GM21528 (cell line): ENCODE measurements at regions not wholly inside any gene's neighbourhood (a gene's known extent, or its start where the extent isn't known, plus 50 kb on each side); places are given as distances from the start of the nearest gene placed in this dataset.
"Not testable (repeated sequence)": the region's sequence is repeated elsewhere in the genome, so short reads cannot be mapped to it uniquely, and the experiment has no call there.

ENCODE experiments used
- ATAC-seq: cut with Tn5 transposase; IDR thresholded peaks from one replicate; pipeline ENCODE4 v1.9.1; 2021; ENCODE audit warnings: mild to moderate bottlenecking, moderate library complexity; ENCODE audit not compliant: unreplicated experiment, low FRiP score

- ATAC-seq = no peak
Observed at GRCh38 chr7:82625377-82625776, 181.8 kb upstream of the CACNA2D1 start.

DNA sequence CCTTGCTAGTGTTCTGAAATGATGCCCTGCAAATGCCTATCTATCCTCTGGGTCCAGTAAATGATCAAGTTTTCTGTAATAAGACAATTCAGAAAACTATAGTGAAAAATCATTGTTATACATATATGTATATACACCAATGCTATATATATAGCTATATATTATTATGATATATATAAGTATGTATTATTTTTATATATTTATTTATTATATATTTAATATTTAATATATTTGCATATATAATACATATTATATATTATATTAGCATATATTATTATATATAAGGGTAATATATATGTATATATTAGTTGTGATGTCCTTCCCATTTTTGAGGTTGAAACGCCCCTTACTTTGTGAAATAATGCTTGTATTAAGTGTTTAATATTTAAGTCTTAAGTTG lies 181.4 kb upstream of the CACNA2D1 start:
- ATAC-seq = no peak

GRCh38 chr7:82624337-82624736 lies 180.8 kb upstream of the CACNA2D1 start:
- ATAC-seq = no peak

DNA sequence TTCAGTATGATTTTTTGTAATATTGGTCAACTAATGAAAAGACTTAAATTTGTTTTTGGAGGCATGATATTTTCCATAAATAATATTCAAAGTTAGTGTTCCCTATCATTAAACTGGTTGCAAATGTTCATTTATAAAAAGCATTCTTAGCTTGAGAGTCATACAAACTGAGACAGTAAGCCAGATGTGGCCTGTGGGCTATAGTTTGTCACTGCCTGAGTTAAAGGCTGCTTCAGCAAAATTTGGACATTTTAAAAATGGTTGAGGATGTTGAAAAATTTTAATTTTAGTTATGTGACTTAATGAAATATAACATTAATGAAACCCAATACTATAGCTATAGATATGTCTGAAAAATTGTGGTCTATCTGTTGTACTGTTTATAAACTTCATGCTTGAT lies 180.2 kb upstream of the CACNA2D1 start:
- ATAC-seq = no peak

DNA sequence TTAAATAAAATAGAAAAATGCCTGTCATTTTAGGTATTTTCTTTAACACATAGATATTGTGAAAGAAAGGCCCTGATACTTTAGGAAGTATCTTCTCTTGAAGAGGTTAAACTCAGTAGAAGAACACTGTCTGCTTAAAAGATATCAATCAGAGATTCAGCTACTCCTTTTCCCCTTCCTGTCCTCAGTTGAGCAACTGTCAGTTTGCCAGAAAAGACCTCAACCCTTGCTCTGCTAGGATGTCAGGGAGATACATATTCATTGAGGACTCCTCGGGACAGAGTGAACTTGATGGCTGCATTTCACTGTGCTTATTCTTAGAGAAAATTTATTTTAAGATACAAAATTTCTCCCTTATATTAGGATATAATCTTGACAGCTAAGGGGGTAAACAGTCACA lies 173.6 kb upstream of the CACNA2D1 start:
- no peak for ATAC-seq

DNA sequence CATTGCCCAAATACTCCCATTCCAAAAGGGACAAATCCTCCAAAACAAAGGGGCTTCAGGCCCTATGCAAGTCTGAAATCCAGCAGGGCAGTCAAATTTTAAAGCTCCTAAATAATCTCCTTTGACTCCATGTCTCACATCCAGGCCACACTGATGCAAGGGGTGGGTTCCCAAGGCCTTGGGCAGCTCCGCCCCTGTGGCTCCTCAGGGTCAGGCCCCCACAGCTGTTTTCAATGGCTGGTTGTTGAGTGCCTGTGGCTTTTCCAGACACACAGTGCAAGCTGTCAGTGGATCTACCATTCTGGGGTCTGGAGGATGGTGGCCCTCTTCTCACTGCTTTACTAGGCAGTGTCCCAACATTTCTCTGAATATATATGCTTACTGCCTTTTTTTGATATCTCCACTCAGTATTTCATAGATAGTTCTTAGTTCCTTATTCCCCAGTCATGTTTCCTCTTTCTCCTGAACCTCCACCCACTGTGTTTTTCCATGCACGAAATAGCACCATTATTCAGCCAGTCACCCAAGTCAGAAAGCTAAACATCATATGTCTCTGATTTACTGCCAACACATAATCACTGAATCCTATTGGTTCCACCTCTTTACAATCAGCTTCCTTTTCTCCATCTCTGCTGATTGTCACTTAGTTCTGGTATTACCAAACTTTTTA lies 172.6 kb upstream of the CACNA2D1 start:
- no peak for ATAC-seq

DNA sequence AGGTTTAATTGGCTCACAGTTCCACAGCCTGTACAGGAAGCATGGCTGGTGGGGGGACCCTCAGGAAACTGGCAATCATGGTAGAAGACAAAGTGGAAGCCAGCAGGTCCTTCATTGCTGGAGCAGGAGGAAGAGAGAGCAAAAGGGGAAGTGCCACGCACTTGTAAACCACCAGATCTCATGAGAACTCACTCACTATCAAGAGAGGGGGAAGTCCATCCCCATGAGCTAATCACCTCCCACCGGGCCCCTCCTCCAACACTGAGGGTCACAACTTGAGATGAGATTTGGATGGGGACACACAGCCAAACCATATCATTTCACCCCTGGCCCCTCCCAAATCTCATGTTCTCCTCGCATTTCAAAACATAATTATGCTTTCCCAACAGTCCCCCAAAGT lies 171.9 kb upstream of the CACNA2D1 start:
- no peak for ATAC-seq

GRCh38 chr7:82609746-82610145 lies 166.2 kb upstream of the CACNA2D1 start:
- ATAC-seq = no peak

GRCh38 chr7:82605247-82605864 lies 161.8 kb upstream of the CACNA2D1 start:
- ATAC-seq = no peak

GRCh38 chr7:82602066-82602465 lies 158.5 kb upstream of the CACNA2D1 start:
- ATAC-seq = no peak

GRCh38 chr7:82600531-82600930 lies 157.0 kb upstream of the CACNA2D1 start:
- ATAC-seq = no peak

- no peak for ATAC-seq
Observed at GRCh38 chr7:82599895-82600294, 156.3 kb upstream of the CACNA2D1 start.

DNA sequence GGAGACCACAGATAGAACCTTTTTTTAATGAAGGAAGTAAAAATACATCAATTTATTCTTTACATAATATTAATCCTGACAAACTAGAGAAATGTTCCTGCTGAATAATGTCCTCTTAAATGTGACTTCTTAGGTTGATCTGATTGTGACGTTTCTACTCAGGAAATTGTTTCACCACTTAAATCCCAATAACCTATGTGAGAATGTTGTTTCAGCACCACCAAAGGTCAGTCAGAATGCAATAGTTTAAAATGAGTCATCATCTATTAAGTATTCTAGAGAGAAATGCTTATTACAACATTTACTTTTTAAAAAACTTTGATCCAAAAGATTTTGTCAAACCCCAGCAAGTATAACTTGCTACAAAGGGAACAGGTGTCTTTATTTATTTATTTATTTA lies 155.4 kb upstream of the CACNA2D1 start:
- no peak for ATAC-seq

- ATAC-seq = not testable (repeated sequence)
Observed at GRCh38 chr7:82595795-82596194, 152.2 kb upstream of the CACNA2D1 start.

DNA sequence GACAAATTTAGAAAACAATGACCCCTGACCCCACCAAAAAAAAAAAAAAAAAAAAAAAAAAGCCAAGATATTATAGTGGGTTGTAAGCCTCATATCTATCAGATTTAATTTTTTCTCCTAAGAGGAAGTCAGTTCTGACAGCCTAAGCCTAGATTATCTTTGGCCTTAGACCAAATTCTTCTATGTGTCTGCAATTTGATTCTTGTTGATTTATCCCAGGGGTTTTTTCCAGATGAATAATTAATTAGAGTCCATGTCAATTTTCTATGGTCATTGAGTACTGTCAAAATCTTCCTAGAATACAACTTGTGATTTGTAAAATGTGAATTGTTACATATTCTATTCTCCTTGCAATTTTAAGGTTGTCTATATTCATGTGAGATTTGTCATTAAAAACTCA lies 151.6 kb upstream of the CACNA2D1 start:
- no peak for ATAC-seq

DNA sequence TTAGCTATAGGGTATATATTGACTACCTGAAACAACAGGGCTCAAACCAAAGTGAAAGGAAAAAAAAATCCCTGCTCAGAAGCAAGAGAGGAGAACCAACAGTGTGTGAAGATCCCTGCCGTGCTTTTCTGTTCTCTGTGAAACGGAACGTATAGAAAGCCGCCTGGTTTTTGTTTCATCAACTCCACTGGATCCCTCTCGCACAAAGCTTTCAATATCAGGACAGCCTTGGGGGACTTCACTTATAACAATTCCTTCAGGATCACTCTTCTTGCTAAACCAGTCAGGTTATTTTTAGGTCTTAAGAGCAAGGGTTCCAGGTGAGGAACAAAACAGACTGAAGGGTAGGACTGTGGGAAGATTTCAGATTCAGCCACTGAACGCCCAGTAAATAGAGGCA lies 151.1 kb upstream of the CACNA2D1 start:
- ATAC-seq = no peak

GRCh38 chr7:82593780-82594179 lies 150.2 kb upstream of the CACNA2D1 start:
- ATAC-seq = no peak

DNA sequence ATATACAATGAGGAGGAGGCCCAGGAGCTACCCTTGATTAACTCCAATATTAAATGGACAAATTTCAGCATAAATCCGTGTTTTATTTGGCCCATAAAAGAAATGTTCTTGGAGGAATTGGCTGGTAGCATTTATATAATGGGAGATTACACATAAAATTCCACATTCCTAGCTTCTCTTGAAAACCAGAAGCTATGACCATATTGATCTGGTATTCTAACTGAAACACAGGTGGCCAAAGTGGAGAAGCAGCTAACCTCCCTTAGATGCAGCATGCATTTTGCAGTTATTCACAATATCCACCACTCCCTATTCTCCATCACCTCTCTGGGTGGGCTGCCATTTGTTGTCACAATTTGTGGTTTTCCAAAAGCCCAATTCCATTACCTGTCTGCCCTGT lies 148.8 kb upstream of the CACNA2D1 start:
- no peak for ATAC-seq

GRCh38 chr7:82579047-82579446 lies 135.5 kb upstream of the CACNA2D1 start:
- ATAC-seq = no peak

- ATAC-seq = no peak
Observed at GRCh38 chr7:82578430-82578829, 134.9 kb upstream of the CACNA2D1 start.

DNA sequence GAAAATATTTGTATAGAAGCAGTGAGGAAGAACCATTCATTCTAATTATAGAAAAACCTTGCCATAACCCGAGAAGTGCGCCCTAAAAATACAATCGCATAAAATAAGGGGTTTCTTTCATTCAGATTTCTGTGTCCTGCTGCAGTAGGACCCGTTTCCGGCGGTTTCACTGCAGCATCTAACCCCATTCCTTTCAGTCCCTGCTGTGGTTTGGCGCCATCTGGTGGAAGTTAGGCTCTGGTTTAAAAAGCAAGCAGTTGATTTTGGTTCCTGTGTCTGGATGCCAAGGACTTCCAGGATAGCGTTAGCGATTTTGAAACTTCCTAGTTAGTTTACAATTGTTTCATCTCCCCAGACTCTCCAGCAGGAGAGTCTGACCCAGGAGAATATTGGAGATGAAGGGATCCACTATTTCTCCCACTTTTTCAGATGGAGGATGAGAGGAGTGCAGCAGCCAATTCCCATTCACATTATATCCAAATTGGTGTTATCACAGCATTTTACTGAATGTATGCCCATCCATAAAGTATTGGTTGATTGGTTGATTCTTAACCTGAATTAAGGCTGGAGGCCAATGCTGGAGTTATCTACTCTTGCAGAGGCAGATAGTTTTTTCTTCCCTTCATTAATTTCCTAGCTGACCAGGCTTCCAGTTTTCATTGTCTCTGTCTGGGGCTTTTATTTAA lies 128.8 kb upstream of the CACNA2D1 start:
- ATAC-seq = peak; percentile 94

DNA sequence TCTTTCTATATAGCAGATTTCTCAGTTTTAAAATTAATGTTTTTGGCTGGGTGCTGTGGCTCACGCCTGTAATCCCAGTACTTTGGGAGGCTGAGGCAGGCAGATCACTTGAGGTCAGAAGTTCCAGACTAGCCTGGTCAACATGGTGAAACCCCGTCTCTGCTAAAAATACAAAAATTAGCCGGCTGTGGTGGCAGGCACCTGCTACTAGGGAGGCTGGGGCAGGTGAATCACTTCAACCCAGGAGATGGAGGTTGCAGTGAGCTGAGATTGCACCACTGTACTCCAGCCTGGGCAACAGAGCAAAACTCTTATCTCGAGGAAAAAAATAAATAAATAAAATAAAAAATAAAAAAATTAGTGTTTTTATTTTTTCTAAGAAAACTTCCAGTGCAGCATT lies 127.5 kb upstream of the CACNA2D1 start:
- not testable (repeated sequence) for ATAC-seq
